ENCODE measurements at regions not wholly inside any gene's neighbourhood (a gene's known extent, or its start where the extent isn't known, plus 50 kb on each side); places are given as distances from the start of the nearest gene placed in this dataset.

DNA sequence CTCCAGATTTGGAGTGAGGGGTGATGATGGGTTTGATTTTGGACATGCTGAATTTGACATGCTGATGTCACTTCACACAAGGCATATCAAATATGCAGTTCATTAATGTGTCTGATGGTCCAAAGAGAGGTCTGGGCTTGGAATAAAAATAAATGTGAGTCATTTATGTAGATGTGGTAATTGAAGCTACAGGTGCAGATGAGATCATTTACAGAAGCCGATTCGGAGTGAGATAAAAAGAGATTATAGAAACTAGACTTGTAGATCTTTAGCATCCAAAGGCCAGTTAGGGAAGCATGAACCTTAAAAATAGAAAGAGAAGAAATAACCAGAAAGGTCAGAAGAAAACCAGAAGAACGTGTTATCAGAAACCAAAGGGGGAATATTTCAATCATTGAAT lies 350.9 kb upstream of the ZP4 start:
- DNase-seq = no peak

DNA sequence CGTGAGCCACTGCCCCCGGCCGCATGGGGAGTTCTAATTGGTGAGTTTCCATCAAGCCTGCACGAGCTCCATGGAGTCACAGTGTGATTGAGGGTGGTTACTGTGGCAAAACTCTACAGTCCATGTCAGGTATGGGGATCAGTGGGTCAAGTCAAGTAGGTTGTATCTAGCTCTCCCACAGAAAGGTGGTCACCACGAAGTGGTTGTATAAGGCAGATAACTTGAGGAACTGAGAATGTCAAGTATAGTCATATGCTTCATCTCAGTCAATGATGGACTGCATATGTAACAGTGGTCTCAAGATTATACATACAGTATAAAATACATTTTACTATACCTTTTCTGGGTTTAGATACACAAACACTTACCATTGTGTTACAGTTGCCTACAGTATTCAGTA lies 348.6 kb upstream of the ZP4 start:
- DNase-seq = no peak

DNA sequence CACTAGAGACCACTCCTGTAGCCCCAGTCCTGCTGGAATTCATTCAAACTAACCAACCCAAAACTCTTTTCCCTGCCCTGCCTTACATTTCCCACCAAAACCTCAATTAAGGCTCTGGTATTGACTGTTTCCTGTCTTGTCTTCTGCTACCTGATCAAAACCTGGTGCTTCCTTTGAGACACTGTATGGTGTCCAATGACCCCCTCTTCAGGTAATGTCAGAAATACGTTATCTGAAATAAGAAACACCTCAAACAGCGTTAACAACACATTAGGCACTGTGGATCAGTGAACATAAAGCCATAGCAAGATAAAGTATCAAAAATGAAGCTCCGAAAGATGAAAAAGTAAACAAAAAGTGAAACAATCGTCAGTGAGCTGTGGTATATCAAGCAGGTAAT lies 343.2 kb upstream of the ZP4 start:
- DNase-seq = no peak

DNA sequence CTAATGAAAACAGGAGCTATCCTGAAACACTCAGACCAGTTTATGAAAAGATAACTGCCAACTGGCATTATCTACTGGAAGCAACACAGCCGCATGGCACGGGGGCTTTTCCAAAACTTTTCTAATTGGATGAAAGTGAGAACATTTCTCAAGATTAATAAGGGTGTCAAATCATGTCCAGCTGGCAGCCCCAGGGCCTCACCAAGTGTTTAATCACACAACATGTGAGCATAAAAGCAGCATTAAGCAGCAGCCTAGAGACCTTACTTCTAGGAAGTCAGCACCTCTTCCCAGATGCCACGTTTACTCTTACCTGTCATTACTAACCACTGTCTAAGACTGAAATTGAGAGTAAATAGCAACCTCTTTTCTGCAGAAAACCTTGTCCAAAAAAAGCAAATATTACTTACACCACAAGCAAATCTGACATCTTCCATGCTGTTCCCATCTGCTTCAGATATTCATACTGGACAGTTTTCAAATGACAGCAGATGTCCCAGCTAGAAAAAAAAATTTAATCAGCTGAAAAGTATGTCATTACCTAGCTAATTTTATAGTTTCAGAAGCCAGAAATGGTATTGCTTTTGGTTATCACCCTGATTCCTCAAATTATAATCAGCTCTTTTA lies 341.5 kb upstream of the ZP4 start:
- no peak for DNase-seq

DNA sequence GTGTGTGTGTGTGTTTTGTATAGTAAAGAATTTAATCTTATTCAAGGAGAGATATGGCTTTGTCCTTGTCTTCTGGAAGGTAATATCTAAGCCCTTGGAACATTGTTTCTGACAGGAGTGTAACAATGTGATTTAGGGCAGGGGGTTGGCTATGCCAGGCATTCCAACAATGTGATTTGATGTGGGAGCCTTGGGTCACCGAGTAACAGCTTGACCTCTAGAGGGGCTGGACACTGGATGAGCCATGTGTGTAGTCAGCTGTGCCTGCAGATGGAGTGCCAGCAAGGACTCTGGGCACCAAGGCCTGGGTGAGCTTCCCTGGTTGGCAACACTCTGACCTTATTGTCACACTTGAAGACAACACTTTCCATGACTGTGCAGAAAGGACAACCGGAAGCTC lies 336.1 kb upstream of the ZP4 start:
- DNase-seq = no peak

DNA sequence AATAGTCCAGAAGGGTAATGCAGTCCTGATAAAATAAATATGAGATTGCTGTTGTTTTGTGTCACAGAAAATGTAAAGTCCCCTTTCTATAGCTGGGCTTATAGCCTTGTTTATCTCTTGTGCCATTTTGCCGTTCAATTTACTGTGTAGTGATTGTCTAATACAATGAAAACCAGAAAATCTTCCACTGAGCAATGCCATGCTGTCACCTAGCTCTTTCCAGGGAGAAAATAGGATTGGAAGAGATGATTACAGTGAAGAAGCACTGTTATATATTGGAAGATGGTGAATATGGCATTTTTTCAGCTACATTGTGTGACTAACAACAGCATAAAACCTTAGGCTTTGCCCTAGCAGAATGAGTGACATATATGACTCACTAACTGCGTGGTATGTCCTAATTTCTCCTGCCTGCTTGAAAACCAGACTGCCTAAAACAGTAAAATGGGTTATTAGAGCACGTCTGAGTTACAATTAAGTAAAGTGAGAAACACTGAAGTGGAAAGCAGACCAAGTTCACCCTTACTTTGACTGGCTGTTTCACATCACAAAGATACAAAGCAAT lies 332.4 kb upstream of the ZP4 start:
- DNase-seq = no peak

DNA sequence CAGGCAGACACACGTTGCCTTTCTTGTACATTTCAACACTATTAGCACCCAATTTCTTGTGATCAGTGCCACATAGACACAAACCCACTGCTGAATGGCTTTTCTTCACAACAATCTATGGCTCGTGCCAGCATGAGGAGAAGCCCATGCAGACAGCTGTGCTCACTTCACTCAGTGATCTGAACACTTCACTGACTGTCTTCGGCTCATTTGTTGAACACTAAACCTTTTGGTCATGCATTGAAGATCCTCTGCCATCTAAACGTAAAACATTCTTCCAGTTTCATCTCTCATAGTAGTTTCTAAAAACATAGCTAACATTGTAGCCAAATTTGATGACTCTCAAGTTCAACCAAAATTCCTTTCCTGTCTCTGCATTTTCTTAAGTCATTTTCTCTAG lies 331.0 kb upstream of the ZP4 start:
- no peak for DNase-seq

DNA sequence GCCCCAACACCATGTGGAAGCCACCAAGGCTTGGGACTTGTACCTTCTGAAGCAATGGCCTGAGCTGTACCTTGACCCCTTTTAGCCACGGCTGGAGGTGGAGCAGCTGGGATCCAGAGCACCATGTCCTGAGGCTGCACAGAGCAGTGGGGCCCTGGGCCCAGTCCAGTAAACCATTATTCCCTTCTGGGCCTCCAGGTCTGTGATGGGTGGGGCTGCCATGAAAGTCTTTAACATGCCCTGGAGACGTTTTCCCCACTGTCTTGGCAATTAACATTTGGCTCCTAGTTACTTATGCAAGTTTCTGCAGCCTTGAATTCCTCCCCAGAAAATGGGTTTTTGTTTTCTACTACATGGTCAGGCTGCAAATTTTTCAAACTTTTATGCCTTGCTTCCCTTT lies 323.7 kb upstream of the ZP4 start:
- no peak for DNase-seq

DNA sequence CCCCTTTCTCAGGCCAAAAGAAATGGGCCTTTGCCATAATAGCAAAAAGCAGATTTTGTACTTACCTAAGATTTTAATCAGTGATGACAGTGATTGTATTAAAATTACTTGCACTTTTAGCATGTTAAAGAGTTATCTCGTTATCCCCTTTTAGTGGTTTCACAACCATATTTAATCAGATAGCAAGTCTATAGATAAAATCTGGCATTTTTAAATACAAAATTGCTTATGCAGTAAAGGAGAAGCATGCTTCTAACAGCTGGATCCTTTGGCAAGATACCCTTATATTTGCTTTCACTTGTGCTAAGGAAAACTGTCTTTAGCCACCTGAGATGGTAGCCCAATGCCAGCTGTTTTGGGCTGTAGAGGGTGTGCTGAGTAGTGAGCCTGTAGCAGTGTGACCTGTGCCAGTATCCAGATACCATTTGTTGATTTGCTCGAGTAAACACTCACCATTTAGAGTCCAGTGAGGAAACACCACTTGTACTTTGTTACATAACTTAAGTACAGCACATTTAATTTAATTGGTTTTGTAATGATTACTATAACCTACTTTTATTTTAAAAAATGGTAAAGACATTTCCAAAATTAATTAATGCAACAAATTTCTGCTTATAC lies 314.4 kb upstream of the ZP4 start:
- no peak for DNase-seq

DNA sequence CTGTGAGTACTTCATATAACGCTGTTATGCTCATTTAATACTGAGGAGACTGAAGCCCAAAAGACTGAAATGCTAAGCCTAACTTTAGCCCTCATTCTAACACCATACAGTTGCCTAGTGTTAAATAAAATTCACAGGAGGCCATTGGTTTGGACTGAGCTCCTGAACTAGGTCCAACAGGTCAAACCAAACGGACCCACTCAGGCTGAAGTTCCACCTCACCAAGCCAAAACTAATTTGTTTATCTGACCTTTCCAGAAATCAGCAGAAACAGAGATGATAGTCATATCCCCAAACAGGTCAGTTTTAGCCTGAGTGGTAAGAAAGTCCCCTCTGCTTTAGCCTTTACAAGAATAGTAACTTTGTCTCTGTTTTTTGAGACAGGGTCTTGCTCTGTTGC lies 311.3 kb upstream of the ZP4 start:
- no peak for DNase-seq

DNA sequence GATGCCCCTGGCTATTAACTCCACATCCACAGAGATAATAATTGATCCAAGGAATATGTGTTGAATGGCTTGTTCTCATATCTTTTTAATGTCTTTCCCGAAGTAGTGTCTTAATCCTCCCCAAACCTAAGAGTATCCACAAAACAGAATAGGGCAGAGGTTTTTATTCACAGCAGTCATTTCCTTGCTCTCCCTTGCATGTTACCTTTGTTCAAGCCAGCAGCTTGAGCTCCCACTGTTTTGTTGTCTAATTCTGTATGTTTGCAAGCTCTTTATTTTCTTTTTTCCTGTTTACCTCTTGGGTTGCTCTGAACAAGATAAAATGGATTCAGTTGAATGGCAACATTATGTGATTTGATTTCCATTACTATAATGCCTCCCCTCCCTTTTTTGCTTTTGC lies 308.6 kb upstream of the ZP4 start:
- no peak for DNase-seq

DNA sequence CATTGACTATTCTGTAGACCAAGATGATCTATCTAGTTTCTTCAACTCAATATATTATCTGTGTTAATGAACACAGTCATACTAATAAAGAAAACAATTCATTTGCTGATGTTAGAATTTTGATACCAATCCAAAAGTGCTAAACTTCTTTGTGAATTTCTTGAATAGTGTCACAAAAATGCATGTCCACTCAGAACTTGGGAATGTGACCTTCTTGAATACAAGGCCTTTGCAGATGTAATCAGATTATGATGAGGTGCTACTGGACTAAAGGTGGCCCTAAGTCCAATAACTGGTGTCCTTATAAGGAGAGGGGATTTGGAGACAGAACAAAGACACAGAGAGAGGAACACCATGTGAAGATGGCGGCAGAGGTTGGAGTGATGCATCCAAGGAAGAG lies 305.8 kb upstream of the ZP4 start:
- no peak for DNase-seq

DNA sequence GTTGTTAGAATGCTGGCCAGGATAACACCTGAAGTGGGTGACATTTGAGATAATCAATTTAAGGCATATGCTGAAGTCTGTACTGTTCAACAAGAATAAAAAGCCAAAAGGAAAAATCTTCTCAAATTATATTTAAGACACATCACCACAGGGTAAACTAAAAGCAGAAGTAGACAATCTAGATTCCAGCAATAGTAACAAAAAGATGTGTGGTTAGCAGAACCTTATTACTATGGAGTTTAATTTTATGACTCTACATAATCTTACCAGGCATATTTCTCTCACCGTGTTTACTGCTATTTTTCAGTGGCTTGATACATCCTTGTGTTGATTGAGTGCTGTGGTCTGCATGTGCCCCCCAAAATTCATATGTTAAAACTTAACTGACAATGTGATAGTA lies 300.4 kb upstream of the ZP4 start:
- no peak for DNase-seq

DNA sequence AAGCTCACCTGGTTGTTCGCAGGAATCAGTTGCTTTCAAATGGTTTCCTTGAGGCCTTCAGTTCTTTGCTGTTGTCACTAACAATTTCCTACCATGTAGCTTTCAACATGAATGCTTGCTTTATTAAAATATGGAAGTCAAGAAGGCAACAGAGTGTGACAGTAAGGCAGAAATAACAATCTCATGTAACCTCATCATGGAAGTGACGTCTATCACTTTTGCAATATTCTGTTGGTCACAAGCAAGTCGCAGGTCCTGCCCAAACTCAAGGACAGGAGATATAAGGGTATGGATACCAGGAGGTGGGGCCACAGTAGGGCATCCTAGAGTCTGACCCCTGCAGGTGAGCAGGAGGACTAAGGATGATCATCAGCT lies 296.8 kb upstream of the ZP4 start:
- no peak for DNase-seq

DNA sequence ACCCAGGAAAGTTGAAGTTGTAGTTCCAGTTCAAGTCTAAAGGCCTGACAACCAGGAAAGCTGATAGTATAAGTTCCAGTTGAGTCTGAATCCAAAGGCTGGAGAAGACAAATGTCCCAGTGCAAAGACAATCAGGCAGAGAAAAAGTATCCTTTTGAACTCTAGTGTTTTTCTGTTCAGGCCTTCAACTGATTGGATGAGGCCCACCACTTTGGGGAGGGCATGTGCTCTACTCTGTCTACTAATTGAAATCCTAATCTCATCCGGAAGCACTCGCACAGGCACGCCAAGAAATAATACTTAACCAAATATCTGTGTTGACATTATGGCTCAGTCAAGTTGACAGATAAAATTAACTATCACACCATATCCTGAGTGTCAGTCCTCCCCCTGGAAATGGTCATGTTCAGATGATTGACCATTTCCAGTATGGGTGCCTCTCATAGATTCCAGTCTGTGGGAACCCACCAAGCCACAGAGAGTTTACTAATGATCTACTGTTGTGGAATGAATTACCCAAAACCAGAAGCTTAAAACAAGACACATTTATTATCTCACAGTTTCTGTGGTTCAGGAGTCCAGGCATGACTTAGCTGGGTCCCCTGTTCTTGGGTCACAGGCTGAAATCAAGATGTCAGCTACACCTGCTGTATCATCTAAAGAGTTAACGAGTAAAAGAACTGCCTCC lies 296.3 kb upstream of the ZP4 start:
- no peak for DNase-seq

DNA sequence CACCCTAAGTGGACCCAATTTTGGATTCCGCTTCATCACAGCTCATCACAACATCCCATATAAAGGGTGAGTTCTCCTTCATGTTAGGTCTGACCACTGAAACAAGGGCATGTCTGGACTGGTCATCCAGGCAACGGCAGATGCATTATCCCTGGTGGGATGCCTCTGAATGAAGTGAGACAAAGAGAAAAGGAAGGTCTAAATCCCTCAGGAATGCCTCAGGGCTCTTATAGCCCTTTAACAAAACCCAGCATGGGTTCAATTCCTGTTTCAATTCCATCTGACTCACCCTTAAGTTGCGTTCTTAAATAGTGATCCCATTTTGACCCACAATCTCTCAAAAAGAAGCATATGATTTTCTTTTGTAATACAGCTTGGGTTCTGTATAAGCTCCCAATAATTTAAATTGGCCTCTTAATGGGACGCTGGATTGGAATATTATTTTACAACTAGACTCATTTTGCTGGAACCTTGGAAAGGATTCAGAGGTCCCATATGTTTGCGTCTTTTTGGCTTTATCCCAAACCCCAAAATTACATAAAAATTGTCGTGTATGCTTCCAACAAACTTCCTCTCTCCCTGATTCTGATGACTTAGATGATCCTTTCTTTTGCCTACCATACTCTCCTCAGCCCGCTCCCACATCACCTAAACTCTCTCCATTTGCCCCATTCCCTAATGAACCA lies 287.4 kb upstream of the ZP4 start:
- no peak for DNase-seq

DNA sequence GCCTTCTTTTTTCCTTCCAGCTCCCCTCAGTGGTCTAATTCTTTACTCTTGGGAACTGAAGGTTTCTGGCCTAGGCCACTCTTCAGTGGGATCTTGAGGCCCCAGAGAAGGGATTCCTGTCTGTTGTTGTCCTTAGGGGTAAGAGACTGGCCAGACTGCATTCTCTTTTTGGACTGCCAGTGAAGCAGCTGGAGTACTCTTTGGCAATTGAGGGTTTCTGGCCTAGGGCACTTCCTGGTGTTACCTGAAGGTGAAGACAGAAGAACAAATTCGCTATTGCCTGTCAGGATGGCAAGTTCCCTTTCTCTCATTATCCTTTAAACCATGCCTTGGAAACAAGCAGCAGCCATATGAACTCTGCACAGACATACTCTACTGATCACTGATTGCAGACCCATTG lies 286.6 kb upstream of the ZP4 start:
- no peak for DNase-seq

DNA sequence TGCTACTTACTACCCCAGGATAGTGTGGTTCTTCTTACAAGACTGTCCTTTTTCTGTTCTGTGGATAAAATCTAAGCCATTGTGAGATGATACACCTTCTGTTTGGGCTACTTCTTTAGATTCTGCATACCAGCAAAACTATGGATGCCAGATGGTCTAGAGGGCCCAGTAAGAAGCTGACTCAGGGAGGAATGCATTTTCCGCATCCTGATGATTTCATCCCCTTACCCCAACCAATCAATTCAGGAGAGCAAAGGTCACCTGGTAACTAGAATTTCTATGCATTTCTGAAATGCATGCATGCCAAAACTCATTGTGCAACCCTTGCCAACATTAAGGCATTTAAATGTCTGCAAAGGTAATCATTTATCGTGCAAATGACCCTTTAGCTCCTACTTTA lies 285.7 kb upstream of the ZP4 start:
- DNase-seq = no peak

DNA sequence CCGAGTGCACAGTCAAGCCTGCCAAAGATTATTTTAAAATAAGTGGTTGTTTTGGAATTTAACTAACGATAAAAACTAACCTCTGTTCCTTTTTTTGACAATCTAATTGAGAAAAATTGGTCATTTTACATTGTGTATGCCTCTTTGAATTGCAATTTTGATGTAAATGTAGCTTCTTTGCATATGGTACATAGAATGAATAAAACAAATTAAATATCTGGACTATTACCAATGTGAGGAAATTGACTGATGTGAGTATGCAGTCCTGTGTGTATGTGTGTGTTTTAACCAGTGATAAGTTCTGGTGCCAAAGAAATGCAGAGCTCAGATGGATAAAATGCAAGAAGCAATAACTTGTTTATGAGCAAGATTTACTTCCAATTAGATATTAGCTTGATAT lies 281.3 kb upstream of the ZP4 start:
- DNase-seq = no peak

DNA sequence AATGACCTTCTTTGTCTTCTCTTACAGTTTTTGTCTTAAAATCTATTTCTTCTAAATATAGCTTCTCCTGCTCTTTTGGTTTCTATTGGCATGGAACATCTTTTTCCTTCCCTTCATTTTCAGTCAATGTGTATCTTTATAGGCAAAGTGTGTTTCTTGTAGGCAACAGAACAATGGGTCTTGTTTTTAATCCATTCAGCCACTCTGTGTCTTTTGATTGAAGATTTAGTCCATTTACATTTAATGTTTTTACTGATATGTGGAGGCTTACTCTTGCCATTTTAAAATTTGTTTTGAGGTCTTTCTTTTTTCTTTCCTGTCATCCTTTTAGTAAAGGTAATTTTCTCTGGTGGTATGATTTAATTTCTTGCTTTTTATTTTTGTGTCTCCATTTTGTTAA lies 271.2 kb upstream of the ZP4 start:
- DNase-seq = no peak

DNA sequence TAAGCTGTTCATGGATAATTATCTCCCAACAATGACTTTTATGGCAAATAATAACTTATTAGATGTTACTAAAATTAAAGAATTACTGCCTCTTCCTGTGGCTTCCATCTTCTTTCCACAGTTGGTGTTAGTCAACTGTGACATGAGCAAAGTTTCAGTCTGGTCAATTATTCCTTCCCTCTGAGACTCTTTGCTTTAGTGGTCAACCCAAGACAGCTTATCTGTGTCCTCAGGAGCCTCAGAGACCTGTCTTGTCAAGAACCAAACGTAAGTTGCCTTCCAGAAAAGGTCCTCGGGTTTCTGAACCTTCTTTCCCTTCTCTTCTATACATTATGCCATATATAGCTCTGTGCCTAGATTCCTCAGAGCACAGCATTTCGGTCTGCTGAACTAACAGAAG lies 263.2 kb upstream of the ZP4 start:
- DNase-seq = no peak

DNA sequence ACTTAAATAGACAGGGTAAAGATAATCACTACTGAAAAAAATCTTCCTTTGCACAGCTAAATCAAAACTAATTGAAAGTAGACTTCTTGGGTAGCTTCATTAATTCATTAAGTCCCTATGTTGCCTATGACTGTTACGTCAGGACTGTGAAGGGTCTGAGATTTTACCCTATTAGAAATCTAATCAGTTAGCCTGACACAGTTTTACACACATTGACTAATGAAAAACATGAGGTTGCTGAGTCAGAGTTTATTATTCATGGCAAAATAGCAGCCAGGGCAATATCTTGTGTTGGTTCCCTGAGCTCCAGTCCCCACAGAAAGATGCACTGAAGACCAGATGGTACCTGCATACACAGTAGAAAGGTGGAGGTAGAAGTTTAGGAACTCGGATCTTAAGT lies 262.5 kb upstream of the ZP4 start:
- DNase-seq = no peak

DNA sequence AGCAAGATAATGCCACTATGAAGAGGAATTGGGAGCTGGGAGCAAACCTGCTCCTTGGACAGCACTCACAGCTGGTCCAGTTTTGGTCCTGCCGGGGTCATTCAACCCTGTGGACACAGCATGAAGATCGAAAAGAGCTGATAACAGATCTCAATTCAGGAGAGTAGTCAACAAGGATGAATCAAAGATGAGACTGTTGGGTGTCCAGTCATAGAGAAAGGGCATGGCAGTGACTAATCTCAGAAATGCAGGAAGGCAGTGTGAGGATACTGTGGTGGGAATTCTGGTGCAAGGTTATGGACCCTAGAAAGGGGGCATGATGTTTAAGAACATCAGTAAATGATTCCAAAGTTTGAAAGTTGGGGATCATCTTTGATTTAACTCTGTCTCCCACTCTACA lies 261.4 kb upstream of the ZP4 start:
- DNase-seq = no peak

DNA sequence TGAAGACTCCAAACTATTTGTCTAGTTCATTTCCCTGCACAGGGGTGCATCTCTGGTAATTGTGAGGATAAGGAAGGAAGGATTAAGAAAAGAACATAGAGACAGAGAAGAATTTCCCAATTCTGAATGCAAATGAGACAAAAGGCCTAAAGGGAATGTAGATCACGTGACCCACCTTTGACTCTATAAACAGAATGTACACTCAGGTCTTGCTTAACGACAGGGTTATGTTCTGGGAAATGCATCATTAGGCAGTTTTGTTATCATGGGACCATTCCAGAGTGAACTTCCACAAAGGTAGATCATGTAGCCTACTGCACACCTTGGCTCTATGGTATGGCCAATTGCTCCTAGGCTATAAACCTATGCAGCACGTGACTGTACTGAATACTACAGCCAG lies 252.3 kb upstream of the ZP4 start:
- DNase-seq = no peak

All from NCI-H1092 (cell line).